ENCODE measurements at regions not wholly inside any gene's neighbourhood (a gene's known extent, or its start where the extent isn't known, plus 50 kb on each side); places are given as distances from the start of the nearest gene placed in this dataset.
"Not testable (repeated sequence)": the region's sequence is repeated elsewhere in the genome, so short reads cannot be mapped to it uniquely, and the experiment has no call there.

DNA sequence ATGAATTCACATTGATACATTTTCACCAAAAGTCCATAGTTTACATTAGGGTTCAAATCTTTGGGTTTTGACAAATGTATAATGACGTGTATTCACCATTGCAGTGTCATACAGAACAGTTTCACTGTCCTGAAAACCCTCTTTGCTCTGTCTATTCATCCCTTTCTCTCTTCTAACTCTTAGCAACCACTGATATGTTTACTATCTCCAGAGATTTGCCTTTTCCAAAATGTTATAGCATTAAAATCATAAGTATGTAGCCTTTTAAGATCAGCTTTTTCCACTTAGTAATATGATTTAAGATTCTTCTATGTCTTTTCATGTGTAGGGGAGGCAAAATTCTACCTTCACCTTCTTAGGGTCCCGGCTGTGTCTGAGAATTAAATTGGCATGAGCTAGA lies 203.8 kb downstream of the TPRG1 start:
- ChIA-PET POLR2A (no interaction called here), CTCF (no interaction called here)
- no peaks in the 10 kb centered on the region for H3K36me3 ChIP-seq (ENCODE audit: control insufficient read depth, insufficient read depth, low read length)

DNA sequence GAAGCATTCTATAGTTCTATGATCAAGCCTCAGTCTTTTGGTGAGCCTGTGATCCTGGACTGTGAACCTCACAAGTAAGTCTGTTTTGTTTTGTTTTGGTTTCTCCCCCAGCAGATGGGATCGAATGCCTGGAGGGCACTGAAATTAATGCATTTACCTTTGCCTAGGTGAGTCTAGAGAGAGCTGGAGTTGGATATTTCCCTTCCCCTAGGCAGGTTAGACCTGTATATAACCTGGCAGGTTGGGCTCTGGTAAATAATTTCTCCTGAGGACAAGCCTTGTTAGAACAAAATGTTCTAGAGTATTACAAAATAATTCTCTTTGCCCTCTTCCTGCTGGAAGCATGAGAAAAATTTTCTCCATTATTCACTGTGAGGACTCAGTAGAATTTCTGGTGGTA lies 211.9 kb downstream of the TPRG1 start:
- H3K36me3 ChIP-seq (ENCODE audit: control insufficient read depth, insufficient read depth, low read length), result no peaks in the 10 kb centered on the region
- no peaks in the 10 kb centered on the region for H3K4me1 ChIP-seq (ENCODE audit: control insufficient read depth, insufficient read depth, low read length)
- DNase-seq (ENCODE audit: low read depth, low spot score) (no peak), ATAC-seq (no peak)
- in situ Hi-C loops (cut with HindIII; ENCODE audit: low pct_unique_long_range_greater_than_20kb, low sequenced_read_pairs) (no loop called here), intact Hi-C loops (cut with micrococcal nuclease; ENCODE audit: unreplicated experiment) (no loop called here)
- TF ChIP-seq SIN3A (IDR thresholded peaks at IDR 0.05; ENCODE audit: borderline replicate concordance, insufficient read depth, low read depth, low read length) (no peak), POLR2AphosphoS5 (IDR thresholded peaks at IDR 0.05; ENCODE audit: low read depth, low read length) (no peak), TCF7L2 (IDR thresholded peaks at IDR 0.05; ENCODE audit: low read depth, low read length) (no peak)
- TF ChIP-seq, protein P1, sequence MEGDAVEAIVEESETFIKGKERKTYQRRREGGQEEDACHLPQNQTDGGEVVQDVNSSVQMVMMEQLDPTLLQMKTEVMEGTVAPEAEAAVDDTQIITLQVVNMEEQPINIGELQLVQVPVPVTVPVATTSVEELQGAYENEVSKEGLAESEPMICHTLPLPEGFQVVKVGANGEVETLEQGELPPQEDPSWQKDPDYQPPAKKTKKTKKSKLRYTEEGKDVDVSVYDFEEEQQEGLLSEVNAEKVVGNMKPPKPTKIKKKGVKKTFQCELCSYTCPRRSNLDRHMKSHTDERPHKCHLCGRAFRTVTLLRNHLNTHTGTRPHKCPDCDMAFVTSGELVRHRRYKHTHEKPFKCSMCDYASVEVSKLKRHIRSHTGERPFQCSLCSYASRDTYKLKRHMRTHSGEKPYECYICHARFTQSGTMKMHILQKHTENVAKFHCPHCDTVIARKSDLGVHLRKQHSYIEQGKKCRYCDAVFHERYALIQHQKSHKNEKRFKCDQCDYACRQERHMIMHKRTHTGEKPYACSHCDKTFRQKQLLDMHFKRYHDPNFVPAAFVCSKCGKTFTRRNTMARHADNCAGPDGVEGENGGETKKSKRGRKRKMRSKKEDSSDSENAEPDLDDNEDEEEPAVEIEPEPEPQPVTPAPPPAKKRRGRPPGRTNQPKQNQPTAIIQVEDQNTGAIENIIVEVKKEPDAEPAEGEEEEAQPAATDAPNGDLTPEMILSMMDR (IDR thresholded peaks at IDR 0.05), result no peak
- TF ChIP-seq, protein P2, sequence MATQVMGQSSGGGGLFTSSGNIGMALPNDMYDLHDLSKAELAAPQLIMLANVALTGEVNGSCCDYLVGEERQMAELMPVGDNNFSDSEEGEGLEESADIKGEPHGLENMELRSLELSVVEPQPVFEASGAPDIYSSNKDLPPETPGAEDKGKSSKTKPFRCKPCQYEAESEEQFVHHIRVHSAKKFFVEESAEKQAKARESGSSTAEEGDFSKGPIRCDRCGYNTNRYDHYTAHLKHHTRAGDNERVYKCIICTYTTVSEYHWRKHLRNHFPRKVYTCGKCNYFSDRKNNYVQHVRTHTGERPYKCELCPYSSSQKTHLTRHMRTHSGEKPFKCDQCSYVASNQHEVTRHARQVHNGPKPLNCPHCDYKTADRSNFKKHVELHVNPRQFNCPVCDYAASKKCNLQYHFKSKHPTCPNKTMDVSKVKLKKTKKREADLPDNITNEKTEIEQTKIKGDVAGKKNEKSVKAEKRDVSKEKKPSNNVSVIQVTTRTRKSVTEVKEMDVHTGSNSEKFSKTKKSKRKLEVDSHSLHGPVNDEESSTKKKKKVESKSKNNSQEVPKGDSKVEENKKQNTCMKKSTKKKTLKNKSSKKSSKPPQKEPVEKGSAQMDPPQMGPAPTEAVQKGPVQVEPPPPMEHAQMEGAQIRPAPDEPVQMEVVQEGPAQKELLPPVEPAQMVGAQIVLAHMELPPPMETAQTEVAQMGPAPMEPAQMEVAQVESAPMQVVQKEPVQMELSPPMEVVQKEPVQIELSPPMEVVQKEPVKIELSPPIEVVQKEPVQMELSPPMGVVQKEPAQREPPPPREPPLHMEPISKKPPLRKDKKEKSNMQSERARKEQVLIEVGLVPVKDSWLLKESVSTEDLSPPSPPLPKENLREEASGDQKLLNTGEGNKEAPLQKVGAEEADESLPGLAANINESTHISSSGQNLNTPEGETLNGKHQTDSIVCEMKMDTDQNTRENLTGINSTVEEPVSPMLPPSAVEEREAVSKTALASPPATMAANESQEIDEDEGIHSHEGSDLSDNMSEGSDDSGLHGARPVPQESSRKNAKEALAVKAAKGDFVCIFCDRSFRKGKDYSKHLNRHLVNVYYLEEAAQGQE (IDR thresholded peaks at IDR 0.05; ENCODE audit: insufficient read depth in 1 of 2, low read depth in 2 of 2, low read length in 1 of 2), result no peak
- no peak overlapping the region for H3K27ac ChIP-seq (ENCODE audit: low read length)
- H3K9me3 ChIP-seq (ENCODE audit: control insufficient read depth, insufficient read depth, low read depth, low read length), result no peaks in the 10 kb centered on the region
- no peak overlapping the region for H3K4me3 ChIP-seq (ENCODE audit: low read depth in 2 of 2, low read length in 2 of 2)
- no TSS peak for BruUV-seq (replicated peaks)
- H3K27me3 ChIP-seq (ENCODE audit: control insufficient read depth, insufficient read depth, low read length), result no peaks in the 10 kb centered on the region
- ChIA-PET POLR2A (no interaction called here), CTCF (no interaction called here)

More for the DNA sequence above, 203.8 kb downstream of the TPRG1 start:
- intact Hi-C loops (cut with micrococcal nuclease; ENCODE audit: unreplicated experiment) (no loop called here), in situ Hi-C loops (cut with HindIII; ENCODE audit: low pct_unique_long_range_greater_than_20kb, low sequenced_read_pairs) (no loop called here)
- no peak for DNase-seq (ENCODE audit: low read depth, low spot score)
- H3K4me1 ChIP-seq (ENCODE audit: control insufficient read depth, insufficient read depth, low read length), result no peaks in the 10 kb centered on the region
- H3K27ac ChIP-seq (ENCODE audit: low read length), result no peak overlapping the region
- no peaks in the 10 kb centered on the region for H3K27me3 ChIP-seq (ENCODE audit: control insufficient read depth, insufficient read depth, low read length)
- TF ChIP-seq, protein P1 (IDR thresholded peaks at IDR 0.05), result no peak
- TF ChIP-seq SIN3A (IDR thresholded peaks at IDR 0.05; ENCODE audit: borderline replicate concordance, insufficient read depth, low read depth, low read length), result no peak
- no peak for TF ChIP-seq POLR2AphosphoS5 (IDR thresholded peaks at IDR 0.05; ENCODE audit: low read depth, low read length)
- no peak for TF ChIP-seq TCF7L2 (IDR thresholded peaks at IDR 0.05; ENCODE audit: low read depth, low read length)
- TF ChIP-seq, protein P2 (IDR thresholded peaks at IDR 0.05; ENCODE audit: insufficient read depth in 1 of 2, low read depth in 2 of 2, low read length in 1 of 2), result no peak
- BruUV-seq (replicated peaks), result no TSS peak
- H3K9me3 ChIP-seq (ENCODE audit: control insufficient read depth, insufficient read depth, low read depth, low read length), result peaks cover 2% of the 10 kb centered on the region; the same call in 1 of the 2 replicates
- no peak overlapping the region for H3K4me3 ChIP-seq (ENCODE audit: low read depth in 2 of 2, low read length in 2 of 2)
- no peak for ATAC-seq

DNA sequence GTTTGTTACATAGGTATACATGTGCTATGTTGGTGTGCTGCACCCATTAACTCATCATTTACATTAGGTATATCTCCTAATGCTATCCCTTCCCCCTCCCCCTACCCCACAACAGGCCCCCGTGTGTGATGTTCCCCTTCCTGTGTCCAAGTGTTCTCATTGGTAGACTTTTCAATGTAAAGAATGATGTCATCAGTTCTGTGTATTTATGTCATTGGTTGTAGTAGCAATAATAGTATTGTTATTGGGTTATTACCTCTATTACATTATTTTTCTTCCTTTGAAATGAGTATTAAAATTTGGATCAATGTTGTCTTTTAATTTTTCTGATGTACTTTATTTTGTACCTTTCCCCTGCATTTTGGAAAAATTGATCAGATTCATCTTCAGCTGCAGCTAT lies 214.1 kb downstream of the TPRG1 start:
- H3K9me3 ChIP-seq (ENCODE audit: control insufficient read depth, insufficient read depth, low read depth, low read length); H3K27ac ChIP-seq (ENCODE audit: low read length); BruUV-seq (replicated peaks); CTCF ChIA-PET; ATAC-seq; H3K4me3 ChIP-seq (ENCODE audit: low read depth in 2 of 2, low read length in 2 of 2); POLR2A ChIA-PET; H3K36me3 ChIP-seq (ENCODE audit: control insufficient read depth, insufficient read depth, low read length); H3K27me3 ChIP-seq (ENCODE audit: control insufficient read depth, insufficient read depth, low read length); H3K4me1 ChIP-seq (ENCODE audit: control insufficient read depth, insufficient read depth, low read length); in situ Hi-C loops (cut with HindIII; ENCODE audit: low pct_unique_long_range_greater_than_20kb, low sequenced_read_pairs); intact Hi-C loops (cut with micrococcal nuclease; ENCODE audit: unreplicated experiment); DNase-seq (ENCODE audit: low read depth, low spot score): not testable (repeated sequence)
